ENCODE measurements at regions not wholly inside any gene's neighbourhood (a gene's known extent, or its start where the extent isn't known, plus 50 kb on each side); places are given as distances from the start of the nearest gene placed in this dataset.

GRCh38 chr10:57880446-57881227, 387.1 kb downstream of the IPMK start:
- Histone ChIP-seq H3K27ac (replicated peaks) (no peak overlapping the region), H3K9me3 (replicated peaks) (no peaks in the 10 kb centered on the region), H3K4me3 (no peak overlapping the region), H3K4me1 (no peaks in the 10 kb centered on the region), H3K36me3 (no peaks in the 10 kb centered on the region), H3K27me3 (ENCODE audit: low read depth) (no peaks in the 10 kb centered on the region)
- no peak for TF ChIP-seq CTCF (IDR thresholded peaks at IDR 0.05; ENCODE audit: borderline replicate concordance)
- no peak for DNase-seq
- intact Hi-C loops (cut with micrococcal nuclease), result no loop called here

- Histone ChIP-seq H3K4me3 (no peak overlapping the region), H3K36me3 (no peaks in the 10 kb centered on the region), H3K27me3 (ENCODE audit: low read depth) (no peaks in the 10 kb centered on the region), H3K27ac (replicated peaks) (no peak overlapping the region), H3K9me3 (replicated peaks) (no peaks in the 10 kb centered on the region), H3K4me1 (no peaks in the 10 kb centered on the region)
- DNase-seq, result no peak
- TF ChIP-seq CTCF (IDR thresholded peaks at IDR 0.05; ENCODE audit: borderline replicate concordance), result no peak
- intact Hi-C loops (cut with micrococcal nuclease), result no loop called here
These were observed 392.9 kb downstream of the IPMK start for GRCh38 chr10:57874810-57875209.

GRCh38 chr10:57867241-57867640, 400.5 kb downstream of the IPMK start:
- no peaks in the 10 kb centered on the region for H3K9me3 ChIP-seq (replicated peaks)
- H3K4me3 ChIP-seq, result no peak overlapping the region
- H3K27me3 ChIP-seq (ENCODE audit: low read depth), result no peaks in the 10 kb centered on the region
- H3K27ac ChIP-seq (replicated peaks), result no peak overlapping the region
- TF ChIP-seq CTCF (IDR thresholded peaks at IDR 0.05; ENCODE audit: borderline replicate concordance), result no peak
- DNase-seq, result no peak
- no peaks in the 10 kb centered on the region for H3K36me3 ChIP-seq
- no peaks in the 10 kb centered on the region for H3K4me1 ChIP-seq
- intact Hi-C loops (cut with micrococcal nuclease), result no loop called here

GRCh38 chr10:57864765-57865680, 402.7 kb downstream of the IPMK start:
- no peak for TF ChIP-seq CTCF (IDR thresholded peaks at IDR 0.05; ENCODE audit: borderline replicate concordance)
- Histone ChIP-seq H3K27ac (replicated peaks) (no peak overlapping the region), H3K9me3 (replicated peaks) (no peaks in the 10 kb centered on the region), H3K27me3 (ENCODE audit: low read depth) (no peaks in the 10 kb centered on the region), H3K36me3 (no peaks in the 10 kb centered on the region), H3K4me1 (no peaks in the 10 kb centered on the region), H3K4me3 (no peak overlapping the region)
- intact Hi-C loops (cut with micrococcal nuclease), result no loop called here
- DNase-seq, result no peak

- Histone ChIP-seq H3K27me3 (ENCODE audit: low read depth) (no peaks in the 10 kb centered on the region), H3K4me3 (no peak overlapping the region), H3K9me3 (replicated peaks) (no peaks in the 10 kb centered on the region), H3K36me3 (no peaks in the 10 kb centered on the region), H3K27ac (replicated peaks) (no peak overlapping the region), H3K4me1 (peaks cover 23% of the 10 kb centered on the region)
- TF ChIP-seq CTCF (IDR thresholded peaks at IDR 0.05; ENCODE audit: borderline replicate concordance), result peak; percentile 52
- intact Hi-C loops (cut with micrococcal nuclease), result no loop called here
- DNase-seq, result no peak
These were observed 417.9 kb downstream of the IPMK start for GRCh38 chr10:57849691-57850357.

Measured in left ventricle myocardium inferior (tissue), 1 donor.